Neural cell (in vitro differentiated cells): ENCODE measurements at regions not wholly inside any gene's neighbourhood (a gene's known extent, or its start where the extent isn't known, plus 50 kb on each side); places are given as distances from the start of the nearest gene placed in this dataset.

ENCODE experiments used
- H2AFZ ChIP-seq: fragments of 200-600, 300-800 bp; sonication (generic), shearing (Covaris generic); 2 replicates; pipeline ENCODE4 v1.6.0; 2014; ENCODE audit warnings: low read depth, mild to moderate bottlenecking, antibody characterized with exemption, low read length, moderate library complexity
- H3F3A ChIP-seq: fragments of 200-600 bp; shearing (Covaris generic); 2 replicates; pipeline ENCODE4 v1.6.1; 2016; ENCODE audit warnings: mild to moderate bottlenecking, moderate library complexity, mixed read lengths, antibody characterized with exemption, low read length; ENCODE audit not compliant: insufficient read depth, poor library complexity, severe bottlenecking
- H3K27ac ChIP-seq: fragments of 200-600, 300-800 bp; sonication (generic), shearing (Covaris generic); 2 replicates; pipeline ENCODE4 v1.5.1; 2014; ENCODE audit warnings: mild to moderate bottlenecking, low read length, moderate library complexity
- H3K27me3 ChIP-seq: fragments of 300-800, 200-600 bp; sonication (generic), shearing (Covaris generic); 2 replicates; pipeline ENCODE4 v1.6.0; 2014; ENCODE audit warnings: mild to moderate bottlenecking, low read depth, low read length, moderate library complexity; ENCODE audit not compliant: insufficient read depth
- H3K36me3 ChIP-seq: fragments of 300-800, 200-600 bp; sonication (generic), shearing (Covaris generic); 2 replicates; pipeline ENCODE4 v1.5.1; 2014; ENCODE audit warnings: mild to moderate bottlenecking, antibody characterized with exemption, low read length, moderate library complexity; ENCODE audit not compliant: insufficient read depth
- H3K4me2 ChIP-seq: fragments of 300-800, 200-600 bp; sonication (generic), shearing (Covaris generic); 2 replicates; pipeline ENCODE4 v1.6.0; 2014; ENCODE audit warnings: mild to moderate bottlenecking, low read length
- H3K4me3 ChIP-seq: fragments of 300-800, 200-600 bp; sonication (generic), shearing (Covaris generic); 2 replicates; pipeline ENCODE4 v1.5.1; 2014; ENCODE audit warnings: mild to moderate bottlenecking, low read length, moderate library complexity
- H3K79me2 ChIP-seq: fragments of 200-600 bp; shearing (Covaris generic); replicated peaks from 2 replicates; pipeline ENCODE4 v1.6.0; 2014; ENCODE audit warnings: mild to moderate bottlenecking, low read length, moderate library complexity; ENCODE audit not compliant: insufficient read depth
- H3K9ac ChIP-seq: fragments of 300-800, 200-600 bp; sonication (generic), shearing (Covaris generic); 2 replicates; pipeline ENCODE4 v1.6.1; 2016; ENCODE audit warnings: mild to moderate bottlenecking, low read length, mixed read lengths
- H3K9me2 ChIP-seq: fragments of 200-600 bp; shearing (Covaris generic); 2 replicates; pipeline ENCODE4 v1.6.1; 2016; ENCODE audit warnings: mild to moderate bottlenecking, low read length, mixed read lengths; ENCODE audit not compliant: insufficient read depth
- H3K9me3 ChIP-seq: fragments of 200-600, 300-800 bp; sonication (generic), shearing (Covaris generic); 2 replicates; pipeline ENCODE4 v1.6.1; 2016; ENCODE audit warnings: mild to moderate bottlenecking, mixed run types, low read length, moderate library complexity, mixed read lengths
- H4K20me1 ChIP-seq: fragments of 200-600 bp; shearing (Covaris generic); 2 replicates; pipeline ENCODE4 v1.6.1; 2016; ENCODE audit warnings: mild to moderate bottlenecking, mixed run types; ENCODE audit not compliant: insufficient read depth
- EP300 ChIP-seq: fragments of 450-650 bp; conservative IDR thresholded peaks from 2 replicates; pipeline ENCODE4 v1.6.1; 2014; ENCODE audit warnings: antibody characterized with exemption, mild to moderate bottlenecking, moderate library complexity; ENCODE audit not compliant: poor library complexity, severe bottlenecking
- EZH2 ChIP-seq: fragments of 200-600, 300-800 bp; shearing (Covaris generic), sonication (generic); IDR thresholded peaks from 2 replicates; pipeline ENCODE4 v1.6.1; 2014; ENCODE audit warnings: antibody characterized with exemption, low read length, borderline replicate concordance, mild to moderate bottlenecking; ENCODE audit not compliant: insufficient read depth, poor library complexity, severe bottlenecking
- MXI1 ChIP-seq: fragments of 450-650 bp; conservative IDR thresholded peaks from 2 replicates; pipeline ENCODE4 v1.6.1; 2014; ENCODE audit warnings: antibody characterized with exemption, mild to moderate bottlenecking; ENCODE audit not compliant: poor library complexity, severe bottlenecking
- POLR2AphosphoS5 ChIP-seq: IDR thresholded peaks from 2 replicates; pipeline ENCODE4 v1.6.1; 2012
- RAD21 ChIP-seq: fragments of 450-650 bp; conservative IDR thresholded peaks from 2 replicates; pipeline ENCODE4 v1.6.1; 2014; ENCODE audit warnings: antibody characterized with exemption, mild to moderate bottlenecking, moderate library complexity
- SMC3 ChIP-seq: fragments of 450-650 bp; conservative IDR thresholded peaks from 2 replicates; pipeline ENCODE4 v1.6.1; 2014; ENCODE audit warnings: antibody characterized with exemption, mild to moderate bottlenecking, moderate library complexity; ENCODE audit not compliant: poor library complexity
- TAF1 ChIP-seq: IDR thresholded peaks from 2 replicates; pipeline ENCODE4 v1.6.1; 2012; ENCODE audit warnings: low read depth
- TF ChIP-seq, protein P1 (sequence below): IDR thresholded peaks from 2 replicates; pipeline ENCODE4 v1.6.1; 2012; ENCODE audit warnings: borderline replicate concordance
- TF ChIP-seq, protein P2 (sequence below): fragments of 450-650 bp; IDR thresholded peaks from 2 replicates; pipeline ENCODE4 v1.5.1; 2014; ENCODE audit warnings: antibody characterized with exemption, mild to moderate bottlenecking, moderate library complexity; ENCODE audit not compliant: poor library complexity, severe bottlenecking

DNA sequence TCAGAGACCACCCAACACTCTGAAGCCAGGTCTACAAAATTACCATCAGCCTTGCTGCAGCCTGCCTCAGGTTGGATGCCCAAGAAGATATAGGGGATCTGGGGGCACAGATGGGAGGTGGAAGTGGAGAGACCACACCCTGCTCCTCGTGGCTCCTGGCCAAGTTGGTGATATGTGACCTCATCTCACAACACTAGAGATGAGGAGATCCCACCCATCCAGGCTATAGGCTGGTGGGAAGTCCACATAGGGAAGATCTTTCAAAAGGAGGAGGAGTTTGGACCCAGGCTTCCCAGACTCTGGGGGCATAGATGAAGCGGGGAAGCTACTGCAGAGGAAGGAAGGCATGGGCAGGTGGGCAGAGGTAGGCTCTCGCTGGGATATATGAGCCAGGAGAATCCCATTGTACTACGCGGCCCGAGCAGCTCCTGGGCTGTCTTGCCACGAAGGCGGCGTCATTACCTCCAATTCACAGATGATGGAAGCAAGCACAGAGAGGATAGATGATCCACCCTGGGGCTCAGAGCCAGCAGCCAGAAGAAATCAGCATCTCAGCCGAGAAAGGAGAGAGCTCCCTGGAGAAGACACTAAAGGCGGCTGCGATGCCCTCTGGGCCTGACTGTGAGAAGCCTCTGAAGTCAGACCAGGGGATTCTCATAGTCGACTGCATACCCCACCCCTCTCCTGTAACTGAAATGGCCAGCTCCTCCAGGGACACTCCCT is 96.0 kb downstream of the RHOB start:
- Histone ChIP-seq H3F3A (no peaks in the 10 kb centered on the region), H3K9me2 (no peaks in the 10 kb centered on the region), H3K9me3 (no peaks in the 10 kb centered on the region), H3K4me3 (no peak overlapping the region), H2AFZ (no peak overlapping the region), H3K4me2 (no peak overlapping the region), H3K27me3 (no peaks in the 10 kb centered on the region), H3K9ac (no peak overlapping the region), H3K79me2 (no peaks in the 10 kb centered on the region), H3K27ac (peak overlapping the region; percentile 82), H4K20me1 (no peaks in the 10 kb centered on the region), H3K36me3 (no peaks in the 10 kb centered on the region)
- TF ChIP-seq, protein P1, sequence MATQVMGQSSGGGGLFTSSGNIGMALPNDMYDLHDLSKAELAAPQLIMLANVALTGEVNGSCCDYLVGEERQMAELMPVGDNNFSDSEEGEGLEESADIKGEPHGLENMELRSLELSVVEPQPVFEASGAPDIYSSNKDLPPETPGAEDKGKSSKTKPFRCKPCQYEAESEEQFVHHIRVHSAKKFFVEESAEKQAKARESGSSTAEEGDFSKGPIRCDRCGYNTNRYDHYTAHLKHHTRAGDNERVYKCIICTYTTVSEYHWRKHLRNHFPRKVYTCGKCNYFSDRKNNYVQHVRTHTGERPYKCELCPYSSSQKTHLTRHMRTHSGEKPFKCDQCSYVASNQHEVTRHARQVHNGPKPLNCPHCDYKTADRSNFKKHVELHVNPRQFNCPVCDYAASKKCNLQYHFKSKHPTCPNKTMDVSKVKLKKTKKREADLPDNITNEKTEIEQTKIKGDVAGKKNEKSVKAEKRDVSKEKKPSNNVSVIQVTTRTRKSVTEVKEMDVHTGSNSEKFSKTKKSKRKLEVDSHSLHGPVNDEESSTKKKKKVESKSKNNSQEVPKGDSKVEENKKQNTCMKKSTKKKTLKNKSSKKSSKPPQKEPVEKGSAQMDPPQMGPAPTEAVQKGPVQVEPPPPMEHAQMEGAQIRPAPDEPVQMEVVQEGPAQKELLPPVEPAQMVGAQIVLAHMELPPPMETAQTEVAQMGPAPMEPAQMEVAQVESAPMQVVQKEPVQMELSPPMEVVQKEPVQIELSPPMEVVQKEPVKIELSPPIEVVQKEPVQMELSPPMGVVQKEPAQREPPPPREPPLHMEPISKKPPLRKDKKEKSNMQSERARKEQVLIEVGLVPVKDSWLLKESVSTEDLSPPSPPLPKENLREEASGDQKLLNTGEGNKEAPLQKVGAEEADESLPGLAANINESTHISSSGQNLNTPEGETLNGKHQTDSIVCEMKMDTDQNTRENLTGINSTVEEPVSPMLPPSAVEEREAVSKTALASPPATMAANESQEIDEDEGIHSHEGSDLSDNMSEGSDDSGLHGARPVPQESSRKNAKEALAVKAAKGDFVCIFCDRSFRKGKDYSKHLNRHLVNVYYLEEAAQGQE = no peak
- TF ChIP-seq MXI1 = no peak
- TF ChIP-seq EZH2 = no peak

- H3K9me2 ChIP-seq = no peaks in the 10 kb centered on the region
- no peak overlapping the region for H3K4me3 ChIP-seq
- TF ChIP-seq, protein P2, sequence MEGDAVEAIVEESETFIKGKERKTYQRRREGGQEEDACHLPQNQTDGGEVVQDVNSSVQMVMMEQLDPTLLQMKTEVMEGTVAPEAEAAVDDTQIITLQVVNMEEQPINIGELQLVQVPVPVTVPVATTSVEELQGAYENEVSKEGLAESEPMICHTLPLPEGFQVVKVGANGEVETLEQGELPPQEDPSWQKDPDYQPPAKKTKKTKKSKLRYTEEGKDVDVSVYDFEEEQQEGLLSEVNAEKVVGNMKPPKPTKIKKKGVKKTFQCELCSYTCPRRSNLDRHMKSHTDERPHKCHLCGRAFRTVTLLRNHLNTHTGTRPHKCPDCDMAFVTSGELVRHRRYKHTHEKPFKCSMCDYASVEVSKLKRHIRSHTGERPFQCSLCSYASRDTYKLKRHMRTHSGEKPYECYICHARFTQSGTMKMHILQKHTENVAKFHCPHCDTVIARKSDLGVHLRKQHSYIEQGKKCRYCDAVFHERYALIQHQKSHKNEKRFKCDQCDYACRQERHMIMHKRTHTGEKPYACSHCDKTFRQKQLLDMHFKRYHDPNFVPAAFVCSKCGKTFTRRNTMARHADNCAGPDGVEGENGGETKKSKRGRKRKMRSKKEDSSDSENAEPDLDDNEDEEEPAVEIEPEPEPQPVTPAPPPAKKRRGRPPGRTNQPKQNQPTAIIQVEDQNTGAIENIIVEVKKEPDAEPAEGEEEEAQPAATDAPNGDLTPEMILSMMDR = no peak
- TF ChIP-seq, protein P1 = no peak
- TF ChIP-seq EP300 (no peak), MXI1 (no peak), TAF1 (no peak), EZH2 (no peak), POLR2AphosphoS5 (no peak), SMC3 (no peak), RAD21 (no peak)
- no peak overlapping the region for H3K4me2 ChIP-seq
- no peaks in the 10 kb centered on the region for H3K79me2 ChIP-seq
- H2AFZ ChIP-seq = no peak overlapping the region
- H3K9me3 ChIP-seq = no peaks in the 10 kb centered on the region
- no peaks in the 10 kb centered on the region for H3K36me3 ChIP-seq
- H3F3A ChIP-seq = no peaks in the 10 kb centered on the region
- peak overlapping the region; percentile 43 for H3K9ac ChIP-seq
- no peaks in the 10 kb centered on the region for H3K27me3 ChIP-seq
- H3K27ac ChIP-seq = peak overlapping the region; percentile 82
- H4K20me1 ChIP-seq = no peaks in the 10 kb centered on the region
Observed at GRCh38 chr2:20543469-20544152, 96.7 kb downstream of the RHOB start.
